OCI-LY1 (cell line): ENCODE measurements at regions not wholly inside any gene's neighbourhood (a gene's known extent, or its start where the extent isn't known, plus 50 kb on each side); places are given as distances from the start of the nearest gene placed in this dataset.

Source experiments
- EZH2 ChIP-seq: fragments of 200-600 bp; sonication (generic), shearing (Covaris generic); IDR thresholded peaks from 2 replicates; pipeline ENCODE4 v1.8.0; 2017; ENCODE audit warnings: borderline replicate concordance, mixed run types, mild to moderate bottlenecking, antibody characterized with exemption, low read length, moderate library complexity, mixed read lengths
- TF ChIP-seq, protein P1 (sequence below): fragments of 200-600 bp; sonication (generic), shearing (Covaris generic); IDR thresholded peaks from 2 replicates; pipeline ENCODE4 v1.5.1; 2017; ENCODE audit warnings: mild to moderate bottlenecking, antibody characterized with exemption, low read length, moderate library complexity, mixed read lengths

DNA sequence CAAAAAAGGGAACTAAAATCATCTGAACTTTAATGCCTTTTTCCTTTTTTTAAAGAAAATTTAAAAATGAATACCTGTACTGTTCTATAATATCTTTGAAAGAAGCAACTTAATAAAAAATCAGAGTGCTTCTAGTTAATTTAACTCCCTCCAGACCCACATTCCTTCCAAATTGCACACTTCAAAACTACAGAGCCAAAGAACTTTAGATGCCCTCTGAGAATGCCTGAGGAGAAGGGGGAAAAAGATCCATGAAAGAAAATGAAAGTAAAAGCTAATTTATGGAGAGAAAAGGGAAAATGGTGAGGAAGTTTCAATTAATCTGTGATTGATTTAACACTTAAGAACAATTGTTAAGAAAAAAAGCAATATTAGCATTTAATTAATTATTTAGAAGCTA, 1141.6 kb downstream of the IGSF11 start:
- TF ChIP-seq, protein P1, sequence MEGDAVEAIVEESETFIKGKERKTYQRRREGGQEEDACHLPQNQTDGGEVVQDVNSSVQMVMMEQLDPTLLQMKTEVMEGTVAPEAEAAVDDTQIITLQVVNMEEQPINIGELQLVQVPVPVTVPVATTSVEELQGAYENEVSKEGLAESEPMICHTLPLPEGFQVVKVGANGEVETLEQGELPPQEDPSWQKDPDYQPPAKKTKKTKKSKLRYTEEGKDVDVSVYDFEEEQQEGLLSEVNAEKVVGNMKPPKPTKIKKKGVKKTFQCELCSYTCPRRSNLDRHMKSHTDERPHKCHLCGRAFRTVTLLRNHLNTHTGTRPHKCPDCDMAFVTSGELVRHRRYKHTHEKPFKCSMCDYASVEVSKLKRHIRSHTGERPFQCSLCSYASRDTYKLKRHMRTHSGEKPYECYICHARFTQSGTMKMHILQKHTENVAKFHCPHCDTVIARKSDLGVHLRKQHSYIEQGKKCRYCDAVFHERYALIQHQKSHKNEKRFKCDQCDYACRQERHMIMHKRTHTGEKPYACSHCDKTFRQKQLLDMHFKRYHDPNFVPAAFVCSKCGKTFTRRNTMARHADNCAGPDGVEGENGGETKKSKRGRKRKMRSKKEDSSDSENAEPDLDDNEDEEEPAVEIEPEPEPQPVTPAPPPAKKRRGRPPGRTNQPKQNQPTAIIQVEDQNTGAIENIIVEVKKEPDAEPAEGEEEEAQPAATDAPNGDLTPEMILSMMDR, result no peak
- no peak for TF ChIP-seq EZH2
